ENCODE measurements at regions not wholly inside any gene's neighbourhood (a gene's known extent, or its start where the extent isn't known, plus 50 kb on each side); places are given as distances from the start of the nearest gene placed in this dataset.

DNA sequence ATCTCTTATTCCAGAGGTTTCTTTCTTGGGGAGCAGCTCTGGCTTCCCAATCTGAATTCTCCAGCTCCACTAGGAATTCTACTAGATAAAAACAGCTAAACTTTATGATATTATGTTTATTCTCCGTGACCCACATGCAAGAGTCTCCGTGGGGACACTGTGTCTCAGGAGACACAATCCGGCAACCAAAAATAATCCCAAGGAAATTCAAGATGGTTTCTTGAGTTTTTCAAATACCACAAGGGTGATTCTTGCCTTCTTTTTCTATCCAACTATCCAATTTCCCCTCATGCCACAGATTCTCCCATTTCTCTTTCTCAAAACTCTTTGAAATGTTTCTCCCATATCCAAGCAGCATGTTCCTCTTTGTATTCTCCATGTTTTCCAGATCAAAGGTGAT lies 103.1 kb downstream of the FAS start:
- no peak for DNase-seq

DNA sequence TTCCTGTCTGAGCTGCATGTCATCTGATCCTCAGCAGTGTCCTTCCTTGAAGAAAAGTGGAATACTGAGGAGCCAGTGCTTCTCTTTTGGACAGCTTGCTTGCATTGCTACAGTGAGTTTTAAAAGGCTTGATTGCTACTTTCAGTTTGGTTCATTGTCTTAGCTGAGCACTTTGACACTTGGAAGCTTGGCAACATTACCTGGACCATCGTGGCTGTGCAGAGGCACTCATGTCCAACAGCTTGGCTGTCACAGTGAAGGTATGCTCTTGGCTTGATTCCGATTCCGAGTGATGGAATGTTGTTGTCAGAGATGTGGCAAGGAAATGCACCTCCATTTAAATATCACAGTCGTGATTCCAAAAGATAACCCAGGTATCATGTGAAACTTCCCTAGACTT lies 102.4 kb downstream of the FAS start:
- no peak for DNase-seq

GRCh38 chr10:89092439-89092838 lies 101.8 kb downstream of the FAS start:
- DNase-seq, result no peak

DNA sequence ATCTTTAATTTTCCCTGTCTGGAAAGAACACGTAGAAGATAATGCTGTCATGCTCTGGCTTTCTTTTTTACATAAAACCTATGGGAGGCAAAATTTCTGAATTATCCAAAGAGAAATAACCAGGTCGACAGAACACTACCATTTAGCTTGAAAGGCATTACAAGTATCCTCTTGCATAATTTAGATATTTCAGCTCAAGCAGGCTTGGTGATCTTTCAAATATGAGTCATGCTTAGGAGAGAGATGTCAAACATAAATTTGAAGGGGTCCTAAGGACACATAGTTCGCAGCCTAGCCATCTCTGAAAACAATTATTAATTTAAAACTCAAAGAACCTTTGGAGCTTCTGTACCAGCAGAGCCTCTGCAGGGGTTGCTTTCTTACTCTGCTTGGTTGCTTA lies 100.9 kb downstream of the FAS start:
- DNase-seq, result no peak

GRCh38 chr10:89090756-89091445 lies 100.3 kb downstream of the FAS start:
- no peak for DNase-seq

- DNase-seq, result no peak
Observed at GRCh38 chr10:89086801-89087521, 96.4 kb downstream of the FAS start.

- DNase-seq, result no peak
Observed at GRCh38 chr10:89085153-89085552, 94.6 kb downstream of the FAS start.

DNA sequence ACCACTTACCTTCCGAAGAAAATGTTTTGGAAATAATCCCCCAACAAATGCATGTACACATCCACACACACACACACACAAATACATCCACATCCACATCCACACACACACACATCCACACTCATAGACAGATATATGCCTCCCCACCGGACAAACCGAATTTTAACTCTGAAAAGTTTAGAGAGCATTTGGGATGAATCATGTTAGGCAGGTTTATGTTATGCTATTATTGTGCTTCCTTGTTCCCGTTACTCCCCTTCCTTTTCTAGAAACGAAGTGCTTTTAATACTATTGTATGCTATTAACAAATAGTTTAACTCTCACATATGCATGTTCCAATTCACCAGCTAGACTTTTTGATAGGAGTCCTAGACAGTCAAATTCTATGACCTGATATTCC lies 91.5 kb downstream of the FAS start:
- DNase-seq, result no peak

DNA sequence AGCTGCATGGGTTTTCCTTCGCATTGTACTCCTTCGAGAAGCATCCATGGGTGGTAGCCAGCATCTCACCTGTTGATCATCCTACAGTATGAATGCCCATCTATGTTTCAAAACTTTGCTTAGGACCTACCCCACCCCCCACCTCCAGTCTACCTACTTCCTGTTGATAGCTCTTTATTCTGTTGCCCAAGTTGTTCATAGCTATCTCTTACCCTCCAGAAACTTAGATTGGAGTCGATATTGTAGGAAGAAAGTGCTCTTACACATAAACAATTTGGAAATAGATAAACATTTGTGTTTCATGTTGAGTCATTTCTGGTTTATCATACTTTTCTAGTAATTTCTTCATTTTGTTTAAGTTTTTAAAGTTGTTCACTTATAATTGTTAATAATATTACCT lies 90.1 kb downstream of the FAS start:
- DNase-seq, result no peak

DNA sequence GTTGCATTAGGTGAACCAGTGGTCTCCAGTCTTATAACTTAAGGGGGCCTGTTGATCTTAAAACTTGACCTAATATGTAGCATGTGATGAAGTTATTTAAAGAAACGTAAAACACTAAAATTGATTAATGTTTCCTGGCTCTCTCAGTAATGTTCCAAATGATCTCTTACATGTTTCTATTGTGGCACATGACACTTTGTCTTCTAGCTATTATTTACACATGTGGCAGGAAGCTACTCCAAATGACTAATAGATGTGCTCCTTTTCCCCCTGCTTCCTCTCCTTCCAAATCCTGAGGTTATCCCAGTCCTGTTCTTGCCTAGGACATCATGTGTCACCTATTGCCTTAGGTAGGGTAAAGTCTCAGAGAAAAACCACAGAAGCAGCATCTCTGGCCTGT lies 89.4 kb downstream of the FAS start:
- DNase-seq, result no peak

- no peak for DNase-seq
Observed at GRCh38 chr10:89078724-89079672, 88.4 kb downstream of the FAS start.

DNA sequence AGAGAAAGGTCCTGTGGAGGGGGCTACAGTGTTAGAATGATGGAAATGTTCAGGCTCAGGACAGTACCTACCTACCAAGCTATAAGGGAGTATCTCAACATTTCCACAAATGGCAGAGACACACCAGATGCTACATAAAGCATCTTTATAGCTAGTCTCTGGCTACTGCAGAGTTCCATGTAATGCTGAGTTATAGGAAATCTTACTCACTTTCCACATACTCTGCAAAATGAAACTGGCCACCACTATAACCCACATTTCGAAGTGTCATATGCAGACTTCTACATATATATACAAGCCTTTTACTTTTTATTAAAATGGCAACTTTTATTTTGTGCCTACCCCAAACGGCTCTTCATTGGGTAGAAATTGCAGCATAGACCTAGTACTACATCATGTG lies 85.5 kb downstream of the FAS start:
- DNase-seq, result no peak

DNA sequence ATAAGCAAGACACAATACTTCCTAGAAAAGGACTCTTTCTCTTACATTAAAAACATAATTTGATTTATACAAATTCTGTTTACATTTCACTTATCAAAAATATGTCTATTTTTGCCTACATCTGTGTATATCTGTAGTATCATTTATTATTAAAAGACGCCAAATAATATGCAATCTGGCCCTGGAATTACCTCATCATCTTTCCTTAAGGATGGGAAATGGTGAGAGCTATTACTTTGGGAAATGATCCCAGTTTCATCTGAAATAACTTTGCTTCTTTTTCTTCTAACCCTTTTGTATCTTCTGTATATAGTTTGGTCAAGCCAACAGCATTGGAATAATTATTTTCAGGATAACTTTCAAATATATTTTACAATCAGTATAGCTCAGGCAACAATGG lies 85.0 kb downstream of the FAS start:
- no peak for DNase-seq

GRCh38 chr10:89074120-89074519 lies 83.5 kb downstream of the FAS start:
- no peak for DNase-seq

DNA sequence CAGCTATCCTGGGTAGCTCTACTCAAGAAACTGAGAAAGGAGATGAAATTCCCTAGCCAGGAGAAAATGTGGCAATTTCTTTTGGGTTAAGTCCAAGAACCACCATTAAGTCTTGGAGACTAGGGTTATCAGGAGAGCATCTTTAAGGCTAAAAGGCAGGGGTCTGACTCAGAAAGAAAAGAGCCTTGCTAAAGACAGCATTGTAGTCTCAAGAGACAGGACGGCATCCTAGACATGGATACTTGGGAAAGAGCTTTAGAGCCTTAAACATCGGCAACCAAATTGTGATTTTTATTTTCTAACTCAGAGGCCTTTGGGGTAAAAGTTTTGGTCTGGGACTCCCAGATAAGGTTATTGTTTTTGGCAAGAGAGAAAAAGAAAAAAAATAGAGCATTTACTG lies 83.1 kb downstream of the FAS start:
- no peak for DNase-seq

DNA sequence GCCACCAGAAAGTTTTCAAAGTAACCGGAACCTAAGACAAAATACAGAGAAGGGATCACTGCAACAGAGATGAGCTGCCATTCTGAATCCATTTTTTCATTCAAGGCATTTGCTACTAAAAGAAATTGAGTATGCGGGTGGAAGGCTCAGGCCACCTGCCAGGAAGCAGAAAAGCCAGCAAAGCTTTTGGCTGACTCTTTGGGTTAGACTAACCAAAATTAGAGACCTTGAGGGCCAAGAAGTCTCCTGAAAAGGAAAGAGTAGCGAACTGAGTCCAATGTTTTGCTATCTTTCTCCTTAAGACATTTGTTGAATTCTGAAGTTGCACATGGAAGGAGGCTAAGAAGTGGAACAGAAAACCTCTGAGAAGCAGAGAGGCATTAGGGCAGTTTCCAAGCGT lies 79.0 kb downstream of the FAS start:
- DNase-seq, result no peak
